ENCODE measurements at regions not wholly inside any gene's neighbourhood (a gene's known extent, or its start where the extent isn't known, plus 50 kb on each side); places are given as distances from the start of the nearest gene placed in this dataset.
"Not testable (repeated sequence)": the region's sequence is repeated elsewhere in the genome, so short reads cannot be mapped to it uniquely, and the experiment has no call there.

DNA sequence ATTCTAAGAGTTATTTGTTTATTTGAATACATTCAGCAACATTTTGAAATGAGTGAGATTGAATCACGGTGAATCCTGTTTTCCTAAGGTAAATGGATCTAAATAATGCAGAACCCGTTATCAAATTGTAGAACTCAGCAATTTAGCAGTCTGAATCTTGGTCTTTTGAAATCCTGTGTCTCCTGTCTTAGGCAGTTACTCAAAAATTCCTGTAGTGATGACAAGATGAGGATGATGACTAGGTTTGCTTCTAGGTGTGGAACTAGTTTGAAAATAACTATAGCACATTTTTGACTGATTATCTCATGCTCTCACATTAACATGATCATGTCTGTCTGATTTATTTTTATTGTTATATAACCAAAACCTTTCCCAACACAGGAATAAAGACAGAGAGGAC, 115.0 kb downstream of the RAP2B start:
- WGBS (ENCODE audit: insufficient coverage): 86% methylated on average over 1 of the region's 2 CpGs
- ATAC-seq (ENCODE audit: low read depth) (no peak), DNase-seq (no peak)
- no peak overlapping the region for H3K9ac ChIP-seq (ENCODE audit: low read length)
- Mint-ChIP-seq H3K4me3 (no peak overlapping the region), H3K27ac (no peak overlapping the region), H3K4me1 (no peaks in the 10 kb centered on the region), H3K27me3 (peaks cover 7% of the 10 kb centered on the region), H3K9me3 (ENCODE audit: insufficient read depth) (no peaks in the 10 kb centered on the region)
- no peak overlapping the region for H3K27ac ChIP-seq (ENCODE audit: low read length in 2 of 2)
- H3K4me1 ChIP-seq (ENCODE audit: control insufficient read depth in 2 of 2, insufficient read depth in 2 of 2, low read length in 2 of 2): no peaks in the 10 kb centered on the region
- ChIA-PET POLR2A (no interaction called here), CTCF (no interaction called here)
- no peaks in the 10 kb centered on the region for H3K27me3 ChIP-seq (replicated peaks in 1 of 4; ENCODE audit: control extremely low read depth in 1 of 4, control insufficient read depth in 3 of 4, insufficient read depth in 4 of 4, low read length in 3 of 4)
- no peak overlapping the region for H2AFZ ChIP-seq (ENCODE audit: insufficient read depth, low read depth, low read length, poor library complexity, severe bottlenecking)
- no peaks in the 10 kb centered on the region for H3K36me3 ChIP-seq (replicated peaks in 1 of 2; ENCODE audit: control extremely low read depth in 1 of 2, control insufficient read depth in 1 of 2, extremely low read depth in 1 of 2, insufficient read depth in 2 of 2, low read length in 1 of 2)
- intact Hi-C loops (cut with micrococcal nuclease): no loop called here
- no peaks in the 10 kb centered on the region for H3K79me2 ChIP-seq (ENCODE audit: control insufficient read depth, insufficient read depth, low read length)
- TF ChIP-seq EZH2 (IDR thresholded peaks at IDR 0.05; ENCODE audit: borderline replicate concordance, insufficient read depth, low read depth, low read length, poor library complexity, severe bottlenecking): no peak
- TF ChIP-seq, protein P1, sequence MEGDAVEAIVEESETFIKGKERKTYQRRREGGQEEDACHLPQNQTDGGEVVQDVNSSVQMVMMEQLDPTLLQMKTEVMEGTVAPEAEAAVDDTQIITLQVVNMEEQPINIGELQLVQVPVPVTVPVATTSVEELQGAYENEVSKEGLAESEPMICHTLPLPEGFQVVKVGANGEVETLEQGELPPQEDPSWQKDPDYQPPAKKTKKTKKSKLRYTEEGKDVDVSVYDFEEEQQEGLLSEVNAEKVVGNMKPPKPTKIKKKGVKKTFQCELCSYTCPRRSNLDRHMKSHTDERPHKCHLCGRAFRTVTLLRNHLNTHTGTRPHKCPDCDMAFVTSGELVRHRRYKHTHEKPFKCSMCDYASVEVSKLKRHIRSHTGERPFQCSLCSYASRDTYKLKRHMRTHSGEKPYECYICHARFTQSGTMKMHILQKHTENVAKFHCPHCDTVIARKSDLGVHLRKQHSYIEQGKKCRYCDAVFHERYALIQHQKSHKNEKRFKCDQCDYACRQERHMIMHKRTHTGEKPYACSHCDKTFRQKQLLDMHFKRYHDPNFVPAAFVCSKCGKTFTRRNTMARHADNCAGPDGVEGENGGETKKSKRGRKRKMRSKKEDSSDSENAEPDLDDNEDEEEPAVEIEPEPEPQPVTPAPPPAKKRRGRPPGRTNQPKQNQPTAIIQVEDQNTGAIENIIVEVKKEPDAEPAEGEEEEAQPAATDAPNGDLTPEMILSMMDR (IDR thresholded peaks at IDR 0.05): no peak
- peaks cover 0 to 5% (median 0%) of the 10 kb centered on the region in 3 donors for H3K9me3 ChIP-seq (ENCODE audit: control extremely low read depth in 1 of 3, control insufficient read depth in 2 of 3, insufficient read depth in 1 of 3, low read length in 2 of 3)
- no peak overlapping the region for H3K4me3 ChIP-seq (ENCODE audit: control extremely low read depth in 1 of 5, extremely low read depth in 1 of 5, insufficient read depth in 1 of 5, low read depth in 2 of 5, low read length in 4 of 5)
- H4K20me1 ChIP-seq (ENCODE audit: control insufficient read depth, insufficient read depth, low read length, poor library complexity, severe bottlenecking): no peaks in the 10 kb centered on the region
- H3K4me2 ChIP-seq (replicated peaks; ENCODE audit: low read depth, low read length, poor library complexity, severe bottlenecking): no peak overlapping the region

DNA sequence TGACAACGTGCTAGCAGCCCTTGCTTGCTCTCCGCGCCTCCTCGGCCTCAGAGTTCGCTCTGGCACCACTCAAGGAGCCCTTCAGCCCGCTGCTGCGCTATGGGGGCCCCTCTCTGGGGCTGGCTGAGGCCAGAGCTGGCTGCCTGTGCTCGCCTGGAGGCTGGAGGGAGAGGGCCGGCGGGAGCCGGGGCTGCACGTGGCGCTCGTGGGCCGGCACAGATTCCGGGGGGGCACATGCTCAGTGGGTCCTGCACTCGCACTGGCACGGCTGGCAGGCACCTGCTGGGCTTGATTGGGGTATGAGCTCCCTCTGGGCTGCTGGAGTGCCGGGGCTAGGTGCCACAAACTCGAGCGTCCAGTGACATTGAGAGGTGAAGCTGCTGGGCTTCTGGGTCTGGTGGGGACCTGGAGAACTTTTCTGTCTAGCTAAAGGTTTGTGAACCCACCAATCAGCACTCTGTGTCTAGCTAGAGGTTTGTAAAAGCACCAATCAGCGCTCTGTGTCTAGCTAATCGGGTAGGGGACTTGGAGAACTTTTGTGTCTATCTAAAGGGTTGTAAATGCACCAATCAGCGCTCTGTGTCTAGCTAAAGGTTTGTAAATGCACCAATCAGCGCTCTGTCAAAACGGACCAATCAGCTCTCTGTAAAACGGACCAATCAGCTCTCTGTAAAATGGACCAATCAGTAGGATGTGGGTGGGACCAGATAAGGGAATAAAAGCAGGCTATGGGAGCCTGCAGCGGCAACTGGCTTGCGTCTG, 119.4 kb downstream of the RAP2B start:
- H3K4me1 Mint-ChIP-seq; H2AFZ ChIP-seq (ENCODE audit: insufficient read depth, low read depth, low read length, poor library complexity, severe bottlenecking); H3K4me3 Mint-ChIP-seq; H4K20me1 ChIP-seq (ENCODE audit: control insufficient read depth, insufficient read depth, low read length, poor library complexity, severe bottlenecking); H3K9me3 Mint-ChIP-seq (ENCODE audit: insufficient read depth); H3K27ac Mint-ChIP-seq; DNase-seq; H3K27me3 Mint-ChIP-seq; POLR2A ChIA-PET; H3K27me3 ChIP-seq (replicated peaks in 1 of 4; ENCODE audit: control extremely low read depth in 1 of 4, control insufficient read depth in 3 of 4, insufficient read depth in 4 of 4, low read length in 3 of 4); H3K27ac ChIP-seq (ENCODE audit: low read length in 2 of 2); ATAC-seq (ENCODE audit: low read depth); intact Hi-C loops (cut with micrococcal nuclease); H3K36me3 ChIP-seq (replicated peaks in 1 of 2; ENCODE audit: control extremely low read depth in 1 of 2, control insufficient read depth in 1 of 2, extremely low read depth in 1 of 2, insufficient read depth in 2 of 2, low read length in 1 of 2); H3K9me3 ChIP-seq (ENCODE audit: control extremely low read depth in 1 of 3, control insufficient read depth in 2 of 3, insufficient read depth in 1 of 3, low read length in 2 of 3); H3K4me1 ChIP-seq (ENCODE audit: control insufficient read depth in 2 of 2, insufficient read depth in 2 of 2, low read length in 2 of 2); H3K79me2 ChIP-seq (ENCODE audit: control insufficient read depth, insufficient read depth, low read length); H3K9ac ChIP-seq (ENCODE audit: low read length); H3K4me3 ChIP-seq (ENCODE audit: control extremely low read depth in 1 of 5, extremely low read depth in 1 of 5, insufficient read depth in 1 of 5, low read depth in 2 of 5, low read length in 4 of 5); H3K4me2 ChIP-seq (replicated peaks; ENCODE audit: low read depth, low read length, poor library complexity, severe bottlenecking): not testable (repeated sequence)
- 95% methylated on average over 27 of the region's 29 CpGs for WGBS (ENCODE audit: insufficient coverage)
- CTCF ChIA-PET: interaction anchor here (1.2 to 2.0 kb wide), 2 partner anchors 9 to 115 kb away, joined by 4 to 6 read pairs; no protein-coding TSS in a partner anchor
